ENCODE measurements at regions not wholly inside any gene's neighbourhood (a gene's known extent, or its start where the extent isn't known, plus 50 kb on each side); places are given as distances from the start of the nearest gene placed in this dataset.

DNA sequence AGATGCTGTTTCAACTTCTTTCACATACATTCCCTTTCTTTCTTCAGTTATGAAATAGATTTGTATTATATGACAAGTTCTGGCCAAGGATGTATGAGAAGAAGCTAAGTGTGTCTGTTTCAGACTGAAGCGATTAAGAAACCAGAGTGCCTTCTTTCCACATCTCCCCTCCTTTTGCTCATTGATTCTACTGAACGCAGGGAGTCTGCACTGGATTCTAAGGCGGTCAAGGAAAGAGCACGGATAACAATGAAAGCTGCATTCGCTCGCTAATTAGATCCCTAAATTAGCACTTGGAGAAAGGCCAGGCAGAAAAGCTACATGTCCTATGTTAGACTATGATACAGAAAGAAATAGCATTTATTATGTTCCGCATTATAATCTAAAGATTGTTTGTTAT is 267.7 kb downstream of the HAO1 start:
- DNase-seq, result no peak

DNA sequence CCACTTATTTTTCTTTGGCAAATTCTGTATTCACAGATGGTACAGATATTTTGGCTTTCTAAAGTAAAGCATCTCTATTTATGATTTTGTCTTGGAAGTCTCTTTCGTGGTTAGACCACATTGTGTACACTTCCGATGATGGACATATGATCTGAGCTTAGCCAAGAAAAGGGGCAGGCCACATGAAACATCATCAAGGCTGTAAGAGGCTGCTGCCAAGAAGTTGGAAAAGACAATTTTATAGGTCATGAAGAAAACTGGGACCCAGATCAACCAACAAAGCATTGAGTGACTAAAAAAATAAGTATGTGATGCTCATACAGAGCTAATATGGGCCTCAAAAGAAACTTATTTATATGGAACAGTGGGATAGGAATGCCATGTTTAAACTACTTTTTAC is 266.4 kb downstream of the HAO1 start:
- DNase-seq, result no peak

DNA sequence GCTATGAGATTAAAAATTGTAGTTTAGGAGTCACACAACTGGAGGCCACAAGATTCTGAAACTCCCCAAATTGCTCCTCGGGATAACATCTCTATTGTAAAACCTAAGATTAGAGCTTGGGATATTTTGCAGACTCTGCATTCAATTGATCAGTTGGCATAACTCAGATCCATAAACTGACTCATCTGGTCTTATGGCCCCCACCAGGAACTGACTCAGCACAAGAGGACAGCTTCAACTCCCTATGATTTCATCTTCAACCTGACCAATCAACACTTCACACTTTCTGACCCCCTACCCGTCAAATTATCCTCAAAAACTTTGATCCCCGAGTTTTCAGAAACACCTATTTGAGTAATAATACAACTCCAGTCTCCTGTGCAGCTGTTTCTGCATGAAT is 257.3 kb downstream of the HAO1 start:
- no peak for DNase-seq

DNA sequence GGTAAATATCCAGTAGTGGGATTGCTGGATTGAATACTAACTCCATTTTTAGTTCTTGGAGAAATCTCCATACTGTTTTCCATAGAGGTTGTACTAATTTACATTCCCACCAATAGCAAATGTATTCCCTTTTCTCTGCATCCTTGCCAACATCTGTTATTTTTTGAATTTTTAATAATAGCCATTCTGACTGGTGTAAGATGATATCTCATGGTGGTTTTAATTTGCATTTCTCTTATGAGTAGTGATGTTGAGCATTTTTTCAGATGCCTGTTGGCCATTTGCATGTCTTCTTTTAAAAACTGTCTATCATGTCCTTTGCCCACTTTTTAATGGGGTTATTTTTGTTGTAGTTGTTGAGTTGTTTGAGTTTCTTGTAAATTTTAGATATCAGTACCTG is 253.2 kb downstream of the HAO1 start:
- no peak for DNase-seq

DNA sequence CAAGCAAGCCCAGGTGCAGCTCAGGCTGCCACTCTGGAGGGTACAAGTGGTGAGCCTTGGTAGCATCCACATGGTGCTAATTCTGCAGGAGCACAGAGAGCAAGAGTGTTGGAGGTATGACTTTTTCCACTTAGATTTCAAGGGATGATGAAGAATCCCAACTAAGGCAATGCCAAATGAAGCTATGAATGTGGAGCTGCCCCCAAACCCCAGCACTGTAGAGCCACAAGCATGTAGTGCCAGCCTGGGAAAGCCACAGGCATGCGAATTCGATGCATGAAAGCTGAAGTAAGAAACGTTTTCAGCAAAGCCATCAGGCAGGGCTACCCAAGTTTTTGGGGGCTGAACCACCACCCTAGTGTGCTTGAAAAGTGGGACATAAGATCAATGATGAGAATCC is 251.1 kb downstream of the HAO1 start:
- no peak for DNase-seq

DNA sequence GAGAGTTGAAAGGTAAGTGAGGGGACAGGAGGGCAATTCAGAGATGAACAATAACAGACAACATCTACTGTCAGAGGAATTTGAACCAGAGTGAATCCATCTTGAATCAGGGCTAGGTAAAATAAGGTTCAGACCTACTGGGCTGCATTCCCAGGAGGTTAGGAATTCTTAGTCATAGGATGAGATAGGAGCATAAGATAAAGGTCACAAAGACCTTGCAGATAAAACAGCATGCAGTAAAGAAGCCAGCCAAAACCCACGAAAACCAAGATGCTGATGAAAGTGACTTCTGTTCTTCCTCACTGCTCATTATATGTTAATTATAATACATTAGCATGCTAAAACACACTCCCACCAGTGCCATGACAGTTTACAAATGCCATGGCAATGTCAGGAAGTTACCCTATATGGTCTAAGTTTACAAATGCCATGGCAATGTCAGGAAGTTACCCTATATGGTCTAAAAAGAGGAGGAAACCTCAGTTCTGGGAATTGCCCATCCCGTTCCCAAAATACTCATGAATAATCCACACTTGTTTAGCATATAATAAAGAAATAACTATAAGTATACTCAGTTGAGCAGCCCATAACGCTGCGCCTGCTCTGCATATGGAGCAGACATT is 248.5 kb downstream of the HAO1 start:
- no peak for DNase-seq

DNA sequence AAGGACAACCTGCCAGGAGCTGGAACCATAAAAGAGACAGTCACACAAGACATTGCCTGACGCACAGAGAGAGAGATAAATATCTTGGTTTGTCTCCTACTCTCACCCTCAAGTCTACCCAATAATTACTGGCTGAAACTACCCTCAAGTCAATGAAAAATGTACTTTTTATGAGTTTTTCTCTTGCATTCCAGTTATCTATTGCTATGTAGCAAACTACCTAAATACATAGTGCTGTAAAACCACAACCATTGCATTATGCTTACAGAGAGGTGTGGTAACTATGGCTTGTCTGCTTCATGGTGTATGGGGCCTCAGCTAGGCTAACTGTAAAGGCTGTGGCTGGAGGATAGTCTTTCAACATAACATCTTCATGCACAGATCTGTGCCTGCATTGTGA is 247.8 kb downstream of the HAO1 start:
- DNase-seq, result no peak

DNA sequence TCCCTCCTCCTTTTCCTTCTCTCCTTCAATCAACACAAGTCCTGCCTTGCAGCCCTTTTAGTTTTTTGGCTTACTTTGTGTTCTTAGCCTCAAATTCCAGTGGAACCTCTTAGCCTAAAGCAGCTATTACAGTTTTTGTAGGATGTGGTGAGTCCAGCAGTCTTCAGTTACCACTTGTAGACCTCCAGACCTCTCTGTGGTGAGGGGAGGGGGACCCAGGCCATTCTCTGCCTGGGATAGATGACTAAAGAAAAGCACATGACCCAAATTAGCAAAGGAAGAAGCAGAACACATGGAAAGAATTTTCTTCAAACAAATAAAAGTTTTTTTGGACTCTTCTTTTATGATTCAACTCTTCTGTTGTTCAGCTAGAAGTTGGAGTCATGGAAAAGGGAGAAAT is 246.5 kb downstream of the HAO1 start:
- DNase-seq, result no peak

DNA sequence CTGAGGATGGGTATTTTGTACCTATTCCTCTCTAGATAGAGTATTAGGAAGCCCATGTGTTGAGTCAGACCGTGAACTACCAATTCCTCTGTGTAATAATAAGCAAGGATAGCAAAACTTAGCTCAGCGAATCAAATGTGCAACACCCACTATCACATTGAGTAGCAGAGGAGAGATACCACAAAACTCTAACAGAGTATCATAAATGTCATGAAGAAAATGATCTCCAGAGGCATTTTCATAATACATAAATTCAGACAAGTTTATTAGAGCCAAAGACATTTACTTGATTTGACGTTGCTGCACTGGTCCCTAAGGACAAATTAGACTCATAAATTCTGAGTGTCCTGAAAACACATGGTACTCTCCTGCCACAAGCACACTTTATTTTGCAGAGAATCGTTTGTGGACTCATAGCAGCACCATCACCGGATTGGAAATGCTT is 245.2 kb downstream of the HAO1 start:
- DNase-seq, result no peak

DNA sequence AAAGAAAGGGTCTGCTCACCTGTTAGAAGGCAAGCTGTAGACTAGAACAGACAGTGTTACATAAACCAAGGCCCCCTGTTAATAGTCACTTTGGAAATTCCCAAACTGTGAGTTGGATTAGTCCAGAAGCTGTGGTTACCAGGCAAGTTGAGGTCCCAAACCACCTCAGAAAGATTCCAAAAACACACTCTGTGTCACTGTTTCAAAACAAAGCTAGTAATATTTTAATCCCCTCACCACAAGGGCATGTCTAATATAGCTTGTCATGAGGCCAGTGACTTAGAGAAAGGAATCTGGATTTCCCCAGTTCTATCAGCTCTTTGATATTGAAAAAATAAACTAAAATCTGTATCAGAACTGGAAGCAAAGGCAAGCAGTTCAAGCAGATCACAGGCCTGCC is 244.6 kb downstream of the HAO1 start:
- DNase-seq, result no peak

DNA sequence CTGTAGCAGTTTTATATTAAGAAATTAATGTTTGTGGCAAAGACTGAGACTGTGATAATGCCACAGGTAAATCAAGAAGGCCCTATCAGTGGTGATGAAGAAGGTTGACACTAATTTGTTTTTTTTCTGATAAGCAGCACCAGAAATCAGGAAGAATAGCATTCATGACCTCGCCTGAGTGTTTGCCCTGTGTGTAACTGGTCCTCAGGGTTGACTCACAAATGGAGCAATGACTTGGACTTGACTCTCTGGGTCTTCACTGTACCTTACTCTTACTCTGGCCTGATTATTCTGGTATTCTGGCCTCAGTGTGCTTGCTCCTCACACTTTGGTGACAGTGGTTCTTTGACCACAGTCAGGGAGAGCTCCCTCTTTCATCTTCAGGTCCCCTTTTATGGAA is 243.9 kb downstream of the HAO1 start:
- DNase-seq, result no peak

DNA sequence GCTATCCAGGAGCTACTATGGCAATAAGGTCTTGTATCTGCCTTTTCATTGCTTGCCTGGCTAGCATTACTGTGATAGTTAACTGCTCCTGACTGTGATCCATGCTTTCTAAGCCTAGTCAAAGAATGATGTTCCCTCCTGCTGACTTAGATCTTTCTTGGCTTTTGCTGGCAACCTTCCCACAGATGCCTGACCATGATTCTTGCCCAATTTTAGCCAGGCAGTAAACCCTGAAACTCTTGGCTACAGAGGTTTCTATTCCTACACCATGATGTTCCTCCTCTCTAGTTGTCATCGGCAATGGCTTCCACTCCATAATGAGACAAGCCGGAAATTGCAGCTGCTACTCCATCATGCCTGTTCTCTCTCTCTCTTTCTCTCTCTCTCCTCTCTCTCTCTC is 238.1 kb downstream of the HAO1 start:
- DNase-seq, result no peak

DNA sequence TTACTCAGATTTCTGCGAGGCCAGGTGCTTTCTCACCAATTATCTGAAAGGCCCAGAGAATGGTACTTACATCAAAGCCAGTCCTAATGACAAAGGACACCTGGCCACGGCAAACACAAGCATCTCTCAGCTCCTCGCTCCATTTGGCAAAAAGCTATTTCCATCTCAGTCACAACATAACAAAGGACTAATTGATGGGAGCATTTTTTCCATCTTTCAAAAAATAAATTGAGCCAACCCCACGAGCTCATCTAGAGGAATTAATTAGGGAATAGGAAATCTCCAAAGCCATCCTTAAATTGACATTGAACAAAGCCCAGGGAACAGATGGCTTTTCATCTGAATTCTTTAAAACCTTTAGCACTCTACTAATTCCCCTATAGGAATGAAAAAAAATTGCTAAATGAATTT is 236.7 kb downstream of the HAO1 start:
- no peak for DNase-seq

DNA sequence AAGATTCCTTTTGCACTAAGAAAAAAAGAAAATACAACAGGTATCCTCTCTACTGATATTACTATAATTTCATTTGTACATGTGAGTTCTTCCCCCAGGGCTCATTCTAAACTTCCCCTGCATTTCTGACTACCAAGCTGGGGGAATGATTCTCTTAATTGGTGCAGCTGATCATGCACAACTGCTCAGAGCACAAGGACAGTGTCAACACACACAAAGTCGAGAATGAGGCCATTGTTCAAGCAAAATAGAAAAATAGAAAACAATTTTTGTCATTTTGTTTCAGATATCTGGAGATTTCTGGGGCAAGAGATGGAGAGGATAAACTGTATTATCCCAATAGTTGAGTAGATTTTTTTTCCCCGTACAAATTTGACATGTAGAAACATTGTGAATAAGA is 236.3 kb downstream of the HAO1 start:
- no peak for DNase-seq

DNA sequence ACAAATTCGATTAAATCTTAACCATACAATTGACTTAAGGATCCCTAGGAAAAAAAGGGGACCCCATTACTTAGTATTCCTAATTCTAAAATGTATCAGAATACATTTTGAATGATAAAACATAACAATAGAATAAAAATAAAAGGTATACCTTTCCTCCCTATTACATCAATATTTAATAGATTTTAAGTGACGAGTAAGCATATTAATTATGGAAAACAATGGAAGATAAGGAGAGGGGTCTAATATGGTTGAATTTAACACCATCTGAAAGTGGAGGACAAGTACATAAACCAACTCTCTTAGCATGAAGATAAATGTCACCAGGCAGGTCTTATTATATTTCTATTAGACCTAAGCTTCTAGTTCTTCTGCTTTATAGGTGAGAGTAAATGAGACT is 232.1 kb downstream of the HAO1 start:
- DNase-seq, result no peak

DNA sequence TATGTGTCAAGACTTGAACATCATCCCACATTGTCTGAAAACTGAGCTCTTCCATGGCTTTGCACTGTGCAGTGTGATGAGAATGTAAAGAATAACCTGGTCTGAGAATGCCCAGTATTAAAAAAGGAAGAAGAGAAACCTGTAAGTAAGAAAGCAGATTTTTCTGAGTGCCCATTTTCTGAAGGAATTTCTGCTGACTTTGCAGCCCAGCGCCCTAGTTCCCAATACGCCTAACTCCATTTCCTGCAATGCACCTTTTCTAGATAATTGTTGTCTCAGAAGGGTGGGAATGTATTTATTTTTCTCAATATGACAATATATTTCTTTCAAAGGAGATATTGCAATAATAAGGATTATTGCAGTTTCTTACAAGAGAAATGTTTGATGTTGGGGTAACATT is 231.5 kb downstream of the HAO1 start:
- DNase-seq, result no peak

DNA sequence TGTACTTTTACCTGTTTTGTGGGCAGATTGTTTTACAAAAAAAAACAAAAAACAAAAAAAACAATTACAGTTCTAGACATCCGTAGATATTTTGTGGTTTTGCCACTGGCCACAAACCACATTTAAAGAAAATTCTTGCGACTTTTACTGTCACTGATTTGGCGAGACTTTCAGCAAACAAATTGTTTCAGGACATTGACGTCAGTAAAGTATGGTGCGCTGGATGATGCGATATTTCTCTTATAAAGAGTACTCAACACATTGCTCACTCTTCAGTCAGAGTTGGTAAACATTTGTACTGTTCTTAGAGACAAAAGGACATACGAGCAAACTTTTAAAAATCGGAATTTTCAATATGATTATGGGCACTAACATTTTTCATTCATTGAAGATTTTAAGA is 229.8 kb downstream of the HAO1 start:
- no peak for DNase-seq

DNA sequence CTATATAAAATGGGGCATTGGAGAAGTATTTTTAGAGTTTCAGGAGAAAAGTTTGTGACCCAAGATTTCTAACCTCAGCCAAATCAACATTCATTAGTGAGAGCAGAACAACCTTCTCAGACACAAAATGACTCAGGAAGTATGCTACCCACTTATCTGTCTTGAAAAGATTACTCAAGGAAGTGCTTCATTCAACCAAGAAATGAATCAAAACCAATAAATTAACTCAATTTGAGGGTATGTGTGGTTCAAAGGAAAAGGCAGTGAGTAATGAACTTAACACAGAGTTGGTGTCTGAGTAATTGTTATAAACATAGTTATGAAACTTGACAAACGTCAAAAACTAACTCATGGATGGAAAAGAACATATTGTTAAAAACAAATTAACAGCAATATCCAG is 227.6 kb downstream of the HAO1 start:
- DNase-seq, result no peak

DNA sequence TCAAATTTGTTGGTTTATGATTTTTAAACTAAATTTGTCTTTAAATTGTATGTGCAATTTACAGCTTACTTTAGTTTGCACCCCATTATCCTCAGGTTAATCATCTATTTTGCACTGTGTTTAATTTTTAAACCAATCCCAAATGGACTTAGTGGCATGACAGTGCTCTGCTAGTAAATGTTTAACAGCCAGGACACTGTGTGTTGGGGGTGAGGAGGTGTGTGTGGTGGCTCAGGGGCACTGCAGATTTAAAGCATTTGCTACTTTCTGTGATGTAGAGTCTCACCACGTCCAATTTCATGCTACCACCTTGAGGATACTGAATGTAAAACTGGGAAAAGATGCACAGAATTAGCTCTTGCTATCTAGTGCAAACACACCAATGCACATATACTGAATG is 225.7 kb downstream of the HAO1 start:
- DNase-seq, result no peak

DNA sequence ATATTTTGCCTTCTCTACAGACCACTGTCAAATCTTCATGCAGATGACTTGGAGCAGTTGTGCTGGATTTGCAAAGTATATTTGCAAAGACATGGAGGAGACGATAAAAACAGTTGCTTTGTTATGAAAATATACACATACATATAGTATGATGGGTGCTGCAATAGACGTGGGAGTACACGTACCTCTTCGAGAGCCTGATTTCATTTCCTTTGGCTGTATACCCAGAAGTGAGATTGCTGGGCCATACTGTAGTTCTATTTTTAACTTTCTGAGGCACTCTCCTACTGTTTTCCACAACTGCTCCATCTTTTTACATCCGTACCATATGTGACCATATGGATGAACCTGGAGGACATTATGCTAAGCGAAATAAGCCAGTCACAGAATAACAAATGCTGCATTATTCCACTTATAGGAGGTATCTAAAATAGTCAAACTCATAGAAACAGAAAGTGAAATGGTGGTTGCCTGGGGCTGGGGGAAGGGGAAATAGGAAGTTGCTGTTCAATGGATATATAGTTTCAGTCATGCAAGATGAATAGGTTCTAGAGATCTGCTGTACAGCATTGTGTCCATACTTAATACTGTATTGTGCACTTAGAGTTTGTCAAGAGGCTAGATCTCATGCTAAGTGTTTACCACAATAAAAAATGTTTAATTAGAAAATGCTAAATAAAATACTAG is 223.8 kb downstream of the HAO1 start:
- no peak for DNase-seq

DNA sequence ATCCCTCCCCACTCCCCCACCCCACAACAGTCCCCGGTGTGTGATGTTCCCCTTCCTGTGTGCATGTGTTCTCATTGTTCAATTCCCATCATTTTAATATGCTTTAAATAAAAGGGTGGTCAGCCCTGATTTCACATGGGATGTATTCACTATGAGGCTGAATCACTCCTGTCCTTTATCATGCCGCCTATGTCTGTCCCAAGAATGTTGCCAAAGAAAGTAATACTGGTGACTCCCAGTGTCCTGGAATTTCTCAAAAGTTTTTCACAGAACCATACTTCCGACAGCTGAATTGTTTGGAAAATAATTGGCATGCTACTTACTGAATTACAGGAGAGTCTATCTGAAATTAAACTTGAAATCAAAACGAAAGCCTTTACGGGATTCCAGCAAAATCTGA is 217.7 kb downstream of the HAO1 start:
- DNase-seq, result no peak

DNA sequence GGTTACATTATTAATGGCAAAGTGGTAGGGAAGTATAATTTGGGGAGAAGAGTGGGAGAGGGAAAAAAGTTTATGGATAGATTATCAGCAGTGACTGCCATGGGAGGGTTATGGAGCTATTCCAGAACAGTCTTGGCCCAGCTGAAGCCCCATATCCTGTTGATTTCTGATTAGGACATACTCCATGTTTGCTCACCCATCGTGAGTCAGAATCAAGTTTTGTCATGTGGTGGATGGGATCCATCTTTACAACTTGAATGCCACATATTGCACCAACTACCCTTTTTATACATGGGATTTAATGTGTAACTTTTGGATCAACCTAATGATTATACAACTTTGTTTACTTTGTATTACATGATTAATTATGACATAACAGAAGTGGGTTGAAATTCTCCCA is 217.0 kb downstream of the HAO1 start:
- DNase-seq, result no peak

DNA sequence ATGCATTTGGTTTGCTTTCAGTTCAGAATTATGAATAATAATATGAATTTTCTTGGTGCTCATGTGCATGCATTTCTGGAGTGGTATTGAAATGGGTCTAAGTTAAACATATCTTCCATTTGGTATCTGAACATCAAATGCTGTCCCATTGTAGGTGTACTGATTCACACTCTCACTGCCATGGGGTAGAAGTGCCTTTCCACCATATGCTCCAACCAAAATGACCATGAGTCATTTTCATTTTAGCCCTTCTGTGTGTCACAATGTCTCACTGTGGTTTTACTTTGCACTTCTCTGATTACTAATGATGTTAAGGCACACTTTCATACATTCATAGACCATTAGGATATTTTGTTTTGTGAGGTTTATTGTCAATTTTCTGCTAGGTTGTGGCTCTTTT is 211.9 kb downstream of the HAO1 start:
- no peak for DNase-seq

DNA sequence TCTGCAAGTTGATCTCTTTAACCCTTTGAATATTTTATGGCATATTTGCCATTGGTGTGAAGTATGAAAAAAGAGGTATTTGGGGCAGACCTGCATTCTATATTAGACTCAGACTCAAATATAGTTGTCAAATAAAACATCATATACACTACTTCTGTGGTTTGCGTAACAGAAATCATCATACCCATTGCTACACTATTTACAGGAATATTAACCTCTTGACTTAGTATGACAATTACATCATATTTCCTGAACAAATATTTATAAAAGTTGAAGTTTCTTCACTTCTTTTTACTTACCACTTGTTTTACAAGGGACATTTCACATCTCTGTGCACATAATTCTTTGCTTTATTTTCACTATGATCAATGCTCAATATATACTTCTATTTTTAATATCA is 206.0 kb downstream of the HAO1 start:
- no peak for DNase-seq

DNA sequence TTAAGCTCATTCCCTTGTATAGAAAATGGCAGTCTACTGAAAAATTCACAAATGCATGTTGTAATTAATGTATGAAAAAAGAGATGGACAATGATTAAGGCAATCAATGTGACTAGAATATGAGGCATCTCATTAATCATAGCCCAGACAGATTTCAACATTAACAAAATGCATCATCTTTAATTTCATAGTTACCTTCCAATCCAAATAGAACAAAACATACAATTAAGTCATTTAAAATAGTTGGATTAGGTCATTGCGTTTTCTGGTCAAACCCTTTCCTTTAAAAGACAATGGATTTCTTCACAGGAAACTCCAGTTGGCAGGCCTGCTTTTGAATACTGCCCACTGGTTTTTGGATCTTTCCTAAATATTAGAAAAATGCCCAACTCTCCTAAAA is 203.9 kb downstream of the HAO1 start:
- no peak for DNase-seq

All from SIG-M5 (cell line).